Ovary (tissue), 7 donors: ENCODE measurements at regions not wholly inside any gene's neighbourhood (a gene's known extent, or its start where the extent isn't known, plus 50 kb on each side); places are given as distances from the start of the nearest gene placed in this dataset.

Experiments
- DNase-seq, 5 donors: peaks; one replicate each; pipeline ENCODE4 v3.0.0-alpha.2; 2019 to 2020
- H3K27ac ChIP-seq, 2 donors: fragments of 200-600 bp; one replicate each; pipeline versions ENCODE4 v1.5.1 to v1.8.0; 2019 to 2022
- H3K27me3 ChIP-seq: fragments of 200-600 bp; one replicate; pipeline ENCODE4 v1.8.0; 2022
- H3K36me3 ChIP-seq: fragments of 200-600 bp; sonication (generic); one replicate; pipeline ENCODE4 v1.5.1; 2019
- H3K4me1 ChIP-seq: one replicate; pipeline ENCODE4 v1.8.1; 2013; ENCODE audit warnings: mild to moderate bottlenecking, moderate library complexity; ENCODE audit not compliant: insufficient read depth
- H3K4me3 ChIP-seq: fragments of 200-600 bp; sonication (generic); one replicate; pipeline ENCODE4 v1.5.1; 2017
- H3K9me3 ChIP-seq, 2 donors: fragments of 200-600 bp in 1 of 2; sonication (generic) in 1 of 2; one replicate each; pipeline versions ENCODE4 v1.5.1 to v1.8.1; 2013 to 2019; ENCODE audit warnings: mild to moderate bottlenecking in 1 of 2, moderate library complexity in 1 of 2
- CTCF ChIP-seq, 3 donors: fragments of 450-650 bp in 2 of 3; fragments of 200-600 bp in 1 of 3; IDR thresholded peaks; one replicate each; pipeline versions ENCODE4 v1.5.1 to v1.8.0; 2016 to 2022; ENCODE audit warnings: antibody characterized with exemption in 3 of 3, mild to moderate bottlenecking in 1 of 3
- EP300 ChIP-seq: sonication (generic); formaldehyde crosslinking; IDR thresholded peaks from one replicate; pipeline ENCODE4 v1.6.1; 2017; ENCODE audit warnings: antibody characterized with exemption
- POLR2A ChIP-seq: fragments of 450-650 bp; IDR thresholded peaks from one replicate; pipeline ENCODE4 v1.6.1; 2017; ENCODE audit warnings: antibody characterized with exemption, mild to moderate bottlenecking, moderate library complexity
- WGBS, 3 donors: extraction: QIAGEN DNeasy Blood & Tissue Kit in 1 of 3; methylation state at CpG; one replicate each; pipeline versions ENCODE4 v1.1.5 to v1.1.7; 2013 to 2017; 5-methylcytosine and 5-hydroxymethylcytosine counted together
- intact Hi-C, 4 donors: fragments of 100-400 bp; cut with DNase I; formaldehyde crosslinking; loops; one replicate each; pipeline versions ENCODE4 v1.11.0 to v1.15.1; 2022 to 2023
- donor health status: DM: no; HTN: no; CAD: no; lungs with moderate emphysema.
- donor health status: DM: no; HTN: no; CAD: no.
- donor health status: Bipolar disorder and iron deficiency.
- donor health status: DM: no; HTN: no; CAD: no.
- donor health status: DM: yes; HTN: yes; CAD: no.

GRCh38 chr12:87720967-87721366, 308.2 kb downstream of the C12orf50 start:
- Histone ChIP-seq H3K36me3 (no peaks in the 10 kb centered on the region), H3K4me1 (no peaks in the 10 kb centered on the region), H3K4me3 (no peak overlapping the region), H3K9me3 (no peaks in the 10 kb centered on the region), H3K27me3 (no peaks in the 10 kb centered on the region), H3K27ac (no peak overlapping the region)
- 28 to 48% (median 31%) methylated on average over 3 of the region's 3 CpGs for WGBS, 3 donors
- TF ChIP-seq CTCF (IDR thresholded peaks at IDR 0.05) (no peak), EP300 (no peak), POLR2A (no peak)
- DNase-seq, result no peak
- intact Hi-C loops, result no loop called here

- WGBS, 3 donors, result 79 to 83% (median 81%) methylated on average over 5 of the region's 5 CpGs
- H3K4me3 ChIP-seq, result no peak overlapping the region
- intact Hi-C loops, result no loop called here
- TF ChIP-seq EP300 (no peak), CTCF (IDR thresholded peaks at IDR 0.05) (no peak), POLR2A (no peak)
- H3K9me3 ChIP-seq, result no peaks in the 10 kb centered on the region
- H3K27me3 ChIP-seq, result no peaks in the 10 kb centered on the region
- no peak overlapping the region for H3K27ac ChIP-seq
- H3K4me1 ChIP-seq, result no peaks in the 10 kb centered on the region
- no peak for DNase-seq
- H3K36me3 ChIP-seq, result no peaks in the 10 kb centered on the region
Observed at GRCh38 chr12:87704374-87704773, 324.8 kb downstream of the C12orf50 start.

GRCh38 chr12:87690236-87690810, 338.9 kb downstream of the C12orf50 start:
- H3K27me3 ChIP-seq, result no peaks in the 10 kb centered on the region
- WGBS, 3 donors, result 89 to 94% (median 92%) methylated on average over 7 of the region's 7 CpGs
- H3K27ac ChIP-seq, result no peak overlapping the region
- peaks cover 2% of the 10 kb centered on the region for H3K4me1 ChIP-seq
- no peaks in the 10 kb centered on the region for H3K9me3 ChIP-seq
- TF ChIP-seq EP300, result no peak
- no peak for TF ChIP-seq CTCF (IDR thresholded peaks at IDR 0.05)
- TF ChIP-seq POLR2A, result no peak
- DNase-seq, result no peak
- intact Hi-C loops, result no loop called here
- no peak overlapping the region for H3K4me3 ChIP-seq
- H3K36me3 ChIP-seq, result no peaks in the 10 kb centered on the region

- peaks cover 2% of the 10 kb centered on the region for H3K4me1 ChIP-seq
- intact Hi-C loops, result no loop called here
- WGBS, 3 donors, result 57 to 71% (median 69%) methylated on average over 2 of the region's 2 CpGs
- DNase-seq, result no peak
- no peak overlapping the region for H3K4me3 ChIP-seq
- no peaks in the 10 kb centered on the region for H3K27me3 ChIP-seq
- TF ChIP-seq EP300, result no peak
- no peak for TF ChIP-seq CTCF (IDR thresholded peaks at IDR 0.05)
- no peak for TF ChIP-seq POLR2A
- H3K9me3 ChIP-seq, result no peaks in the 10 kb centered on the region
- H3K36me3 ChIP-seq, result no peaks in the 10 kb centered on the region
- H3K27ac ChIP-seq, result no peak overlapping the region
Observed at GRCh38 chr12:87689196-87689595, 340.0 kb downstream of the C12orf50 start.
